Stimulated activated CD4-positive, alpha-beta T cell treated with anti-CD3 and anti-CD28 coated beads, Interleukin-2, amount 100 ng/mL, for 24 hours (primary cell): ENCODE measurements at regions not wholly inside any gene's neighbourhood (a gene's known extent, or its start where the extent isn't known, plus 50 kb on each side); places are given as distances from the start of the nearest gene placed in this dataset.

ENCODE experiments used
- DNase-seq, 2 donors: peaks; one replicate each; pipeline ENCODE4 v3.0.0-alpha.2; 2020

GRCh38 chr2:158905784-158906183 is 62.7 kb upstream of the TANC1 start:
- no peak for DNase-seq

- DNase-seq = no peak
Measured at GRCh38 chr2:158907926-158908456, 60.4 kb upstream of the TANC1 start.

GRCh38 chr2:158912112-158912511 is 56.3 kb upstream of the TANC1 start:
- DNase-seq = no peak

- no peak for DNase-seq
Measured at GRCh38 chr2:158912765-158913164, 55.7 kb upstream of the TANC1 start.

- no peak for DNase-seq
Measured at GRCh38 chr2:158914066-158914465, 54.4 kb upstream of the TANC1 start.

- no peak for DNase-seq
Measured at GRCh38 chr2:158914731-158915130, 53.7 kb upstream of the TANC1 start.

GRCh38 chr2:158917121-158917520 is 51.3 kb upstream of the TANC1 start:
- no peak for DNase-seq

GRCh38 chr2:158918452-158918851 is 50.0 kb upstream of the TANC1 start:
- DNase-seq = no peak
